ENCODE measurements at regions not wholly inside any gene's neighbourhood (a gene's known extent, or its start where the extent isn't known, plus 50 kb on each side); places are given as distances from the start of the nearest gene placed in this dataset.

GRCh38 chr5:34551911-34552433, 104.2 kb upstream of the RAI14 start:
- H3K4me3 ChIP-seq, result no peak overlapping the region
- DNase-seq (no peak), ATAC-seq (peak in 1 of 4 donors; percentile 14)
- H3K36me3 ChIP-seq, result no peaks in the 10 kb centered on the region
- H3K27ac ChIP-seq, result no peak overlapping the region
- intact Hi-C loops (cut with DNase I), result no loop called here
- H3K4me1 ChIP-seq, result peaks cover 0 to 12% (median 5%) of the 10 kb centered on the region in 4 donors
- WGBS (ENCODE audit: insufficient coverage, low coverage, low lambda C conversion rate, missing lambda C conversion rate), result 56% methylated on average over 4 of the region's 4 CpGs
- H3K9me3 ChIP-seq, result no peaks in the 10 kb centered on the region
- H3K27me3 ChIP-seq, result no peaks in the 10 kb centered on the region
- TF ChIP-seq CTCF (IDR thresholded peaks at IDR 0.05) (no peak), POLR2A (IDR thresholded peaks at IDR 0.05) (no peak)

GRCh38 chr5:34552686-34553085, 103.4 kb upstream of the RAI14 start:
- 80% methylated on average over 1 of the region's 3 CpGs for WGBS (ENCODE audit: insufficient coverage, low coverage, low lambda C conversion rate, missing lambda C conversion rate)
- intact Hi-C loops (cut with DNase I), result no loop called here
- Histone ChIP-seq H3K4me1 (peaks cover 0 to 12% (median 5%) of the 10 kb centered on the region in 4 donors), H3K27me3 (no peaks in the 10 kb centered on the region), H3K4me3 (no peak overlapping the region), H3K27ac (no peak overlapping the region), H3K9me3 (no peaks in the 10 kb centered on the region), H3K36me3 (no peaks in the 10 kb centered on the region)
- ATAC-seq, result no peak
- no peak for TF ChIP-seq CTCF (IDR thresholded peaks at IDR 0.05)
- no peak for TF ChIP-seq POLR2A (IDR thresholded peaks at IDR 0.05)
- DNase-seq, result no peak

- no peaks in the 10 kb centered on the region for H3K9me3 ChIP-seq
- H3K4me3 ChIP-seq, result no peak overlapping the region
- H3K27me3 ChIP-seq, result no peaks in the 10 kb centered on the region
- TF ChIP-seq CTCF (IDR thresholded peaks at IDR 0.05) (no peak), POLR2A (IDR thresholded peaks at IDR 0.05) (no peak)
- no peak overlapping the region for H3K27ac ChIP-seq
- H3K36me3 ChIP-seq, result no peaks in the 10 kb centered on the region
- 97% methylated on average over 3 of the region's 3 CpGs for WGBS (ENCODE audit: insufficient coverage, low coverage, low lambda C conversion rate, missing lambda C conversion rate)
- DNase-seq (no peak), ATAC-seq (no peak)
- H3K4me1 ChIP-seq, result peaks cover 0 to 12% (median 5%) of the 10 kb centered on the region in 4 donors
- intact Hi-C loops (cut with DNase I), result no loop called here
Observed at GRCh38 chr5:34553581-34553980, 102.5 kb upstream of the RAI14 start.

GRCh38 chr5:34554641-34555040, 101.5 kb upstream of the RAI14 start:
- TF ChIP-seq POLR2A (IDR thresholded peaks at IDR 0.05), result no peak
- no peak for TF ChIP-seq CTCF (IDR thresholded peaks at IDR 0.05)
- ATAC-seq, result no peak
- 33% methylated on average over 5 of the region's 5 CpGs for WGBS (ENCODE audit: insufficient coverage, low coverage, low lambda C conversion rate, missing lambda C conversion rate)
- DNase-seq, result no peak
- Histone ChIP-seq H3K27ac (no peak overlapping the region), H3K4me1 (peaks cover 0 to 12% (median 5%) of the 10 kb centered on the region in 4 donors), H3K36me3 (no peaks in the 10 kb centered on the region), H3K27me3 (no peaks in the 10 kb centered on the region), H3K4me3 (no peak overlapping the region), H3K9me3 (no peaks in the 10 kb centered on the region)
- intact Hi-C loops (cut with DNase I), result no loop called here

Measured in right lobe of liver (tissue), 6 donors.